Activated CD8-positive, alpha-beta memory T cell treated with anti-CD3 and anti-CD28 coated beads, Interleukin-2, amount 50 U/mL, for 4 hours (primary cell): ENCODE measurements at regions not wholly inside any gene's neighbourhood (a gene's known extent, or its start where the extent isn't known, plus 50 kb on each side); places are given as distances from the start of the nearest gene placed in this dataset.

Experiments used
- DNase-seq: peaks from one replicate; pipeline ENCODE4 v3.0.0-alpha.2; 2020

DNA sequence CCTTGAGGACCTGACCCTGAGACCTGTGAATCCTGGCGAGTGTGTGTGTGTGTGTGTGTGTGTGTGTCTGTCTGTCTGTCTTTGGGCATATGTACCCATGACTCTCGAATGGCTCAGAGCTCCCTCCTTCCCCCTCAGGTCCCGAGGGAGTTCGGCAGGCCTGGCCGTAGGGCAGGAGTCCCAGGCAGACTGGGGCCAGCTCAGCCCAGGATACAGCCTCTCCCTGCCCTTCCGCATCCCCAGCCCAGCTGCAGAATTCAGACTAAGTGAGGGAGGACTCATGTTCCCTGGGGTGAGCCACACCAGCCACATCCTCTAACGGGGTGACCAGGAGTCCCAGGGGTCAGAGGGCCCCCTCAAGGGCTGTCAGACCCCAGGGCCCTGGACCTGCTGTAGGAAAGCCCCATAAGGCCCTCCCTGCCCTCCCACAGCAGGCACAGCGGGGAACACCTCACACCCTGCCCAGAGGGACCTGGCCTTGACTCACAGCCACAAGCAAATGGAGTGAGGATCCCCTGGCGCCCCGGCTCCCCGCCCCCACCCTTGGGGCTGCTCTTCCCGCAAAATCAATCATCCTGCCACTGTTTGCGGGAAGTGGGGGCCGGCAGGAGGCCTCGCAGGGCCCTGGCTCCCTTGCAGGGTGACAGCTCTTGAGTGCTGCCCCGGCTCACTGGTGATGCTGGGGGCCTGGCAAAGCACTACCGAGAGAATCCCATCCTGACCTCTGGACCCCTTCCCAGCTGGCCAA lies 101.7 kb upstream of the CASZ1 start:
- DNase-seq: no peak

DNA sequence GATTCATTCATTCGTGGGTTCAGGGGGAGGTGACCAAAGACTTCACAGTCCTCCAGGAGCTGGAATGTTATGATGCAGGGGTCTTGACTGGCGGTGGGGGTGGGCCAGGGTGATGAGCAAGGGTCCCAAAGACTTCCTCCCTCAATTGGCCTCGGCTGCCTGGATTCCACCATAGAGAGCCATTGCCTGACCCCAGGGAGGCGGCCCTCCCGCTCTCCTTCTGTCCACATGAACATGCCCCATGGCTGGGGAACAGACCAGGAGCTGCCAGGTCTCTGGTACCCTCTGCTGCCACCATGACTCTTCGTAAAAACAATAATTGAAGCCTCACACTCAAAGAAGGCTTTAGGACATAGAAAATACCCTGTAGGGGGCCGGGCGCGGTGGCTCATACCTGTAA lies 102.5 kb upstream of the CASZ1 start:
- no peak for DNase-seq

DNA sequence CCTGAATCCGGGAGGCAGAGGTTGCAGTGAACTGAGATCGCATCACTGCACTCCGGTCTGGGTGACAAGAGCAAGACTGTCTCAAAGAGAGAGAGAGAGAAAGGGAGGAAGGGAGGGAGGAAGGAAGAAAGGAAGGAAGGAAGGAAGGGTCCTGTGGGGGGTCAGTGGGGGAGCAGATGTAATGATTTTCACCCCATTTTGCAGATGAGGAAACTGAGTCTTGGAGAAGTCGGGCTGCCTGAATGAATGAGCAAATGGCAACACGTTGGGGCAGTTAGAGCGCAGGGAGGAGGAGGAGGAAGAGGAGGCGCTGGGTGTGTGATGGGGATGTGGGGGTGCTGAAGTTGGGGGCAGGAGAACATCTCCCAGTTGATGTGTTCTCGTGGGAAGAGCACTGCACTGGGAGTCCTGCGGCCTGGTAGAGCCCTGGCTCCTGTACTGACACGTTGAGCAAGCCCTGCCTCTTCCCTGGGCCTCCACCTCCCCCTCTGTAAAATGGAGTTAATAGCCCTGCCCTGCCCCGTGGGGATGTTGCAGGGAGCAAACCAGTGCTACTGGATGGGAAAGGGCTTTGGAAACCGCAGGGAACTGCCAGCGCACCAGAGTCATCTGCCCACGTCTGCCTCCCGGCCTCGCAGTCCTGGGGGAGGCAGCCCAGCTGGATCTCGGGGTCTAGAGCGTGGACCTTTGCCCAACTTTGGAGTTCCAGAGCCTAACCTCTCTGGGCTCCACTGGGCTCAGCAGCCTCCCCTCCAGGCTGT lies 103.2 kb upstream of the CASZ1 start:
- no peak for DNase-seq

GRCh38 chr1:10900251-10900651 lies 103.8 kb upstream of the CASZ1 start:
- no peak for DNase-seq

DNA sequence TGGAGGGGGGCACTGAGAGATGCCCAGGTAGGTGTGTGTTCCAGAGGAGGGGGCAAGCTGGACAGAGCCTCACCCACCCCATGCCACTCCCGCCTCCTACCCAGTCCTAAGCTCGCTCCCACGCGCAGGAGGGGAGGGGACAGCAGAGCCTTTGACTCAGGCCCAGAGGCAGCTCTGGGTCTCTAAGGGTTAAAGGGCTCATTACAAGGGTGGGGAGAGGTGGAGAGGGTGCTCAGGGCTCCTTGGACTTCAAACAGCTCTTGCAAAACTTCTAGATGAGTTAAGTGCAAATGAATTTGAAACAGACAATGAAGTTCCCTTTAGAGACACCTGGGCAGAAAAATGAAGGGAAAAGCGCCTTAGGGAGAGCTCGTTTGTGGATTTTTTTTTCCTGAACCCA lies 104.2 kb upstream of the CASZ1 start:
- no peak for DNase-seq

- no peak for DNase-seq
Measured at GRCh38 chr1:10901091-10901890, 104.8 kb upstream of the CASZ1 start.

DNA sequence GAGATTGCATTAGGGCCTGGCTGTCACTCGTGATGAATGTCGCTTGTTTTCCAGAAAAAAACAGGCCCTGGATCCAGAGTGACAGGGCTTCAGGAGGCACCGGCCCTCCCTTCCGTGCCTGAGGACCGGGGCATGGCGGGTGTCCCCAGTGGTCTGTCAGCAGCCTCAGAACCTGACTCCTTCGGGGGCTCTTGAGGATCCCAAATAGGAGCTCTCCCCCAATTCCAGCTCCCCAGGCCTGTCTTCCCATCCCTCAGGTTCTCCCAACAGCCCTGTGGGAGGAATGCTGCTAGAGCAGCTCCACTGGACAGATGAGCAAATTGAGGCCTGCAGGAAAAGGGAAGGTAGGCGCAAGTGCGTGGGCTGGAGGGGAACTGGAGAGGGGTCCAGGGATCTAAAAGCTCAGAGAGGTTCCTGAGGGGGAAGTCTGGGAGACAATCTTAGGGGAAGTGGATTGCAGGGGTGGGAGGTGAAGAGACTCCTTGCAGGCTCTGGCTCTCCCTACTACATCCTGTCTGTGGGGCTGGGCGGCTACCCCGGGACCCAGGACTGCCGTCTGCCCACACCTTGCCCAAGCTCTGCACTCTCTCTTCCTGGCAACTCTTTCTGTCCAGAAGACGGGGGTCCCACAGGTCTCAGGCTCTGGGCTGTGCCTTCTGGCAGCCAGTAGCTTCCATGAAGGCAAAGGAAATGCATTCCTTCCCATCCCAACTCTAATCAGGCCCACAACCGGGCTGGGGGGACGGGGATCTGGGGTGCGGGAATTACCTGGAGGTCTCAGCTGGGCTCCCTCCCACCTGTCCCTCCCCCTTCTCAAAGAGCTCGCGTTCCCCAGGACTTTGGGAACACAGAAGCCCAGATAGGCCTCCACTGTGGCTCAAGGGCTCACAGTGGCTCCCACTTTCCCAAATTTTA lies 105.7 kb upstream of the CASZ1 start:
- no peak for DNase-seq

- DNase-seq: no peak
Measured at GRCh38 chr1:10903421-10903820, 107.0 kb upstream of the CASZ1 start.

GRCh38 chr1:10903821-10904220 lies 107.4 kb upstream of the CASZ1 start:
- no peak for DNase-seq

- DNase-seq: no peak
Measured at GRCh38 chr1:10904396-10905358, 107.8 kb upstream of the TARDBP start.

DNA sequence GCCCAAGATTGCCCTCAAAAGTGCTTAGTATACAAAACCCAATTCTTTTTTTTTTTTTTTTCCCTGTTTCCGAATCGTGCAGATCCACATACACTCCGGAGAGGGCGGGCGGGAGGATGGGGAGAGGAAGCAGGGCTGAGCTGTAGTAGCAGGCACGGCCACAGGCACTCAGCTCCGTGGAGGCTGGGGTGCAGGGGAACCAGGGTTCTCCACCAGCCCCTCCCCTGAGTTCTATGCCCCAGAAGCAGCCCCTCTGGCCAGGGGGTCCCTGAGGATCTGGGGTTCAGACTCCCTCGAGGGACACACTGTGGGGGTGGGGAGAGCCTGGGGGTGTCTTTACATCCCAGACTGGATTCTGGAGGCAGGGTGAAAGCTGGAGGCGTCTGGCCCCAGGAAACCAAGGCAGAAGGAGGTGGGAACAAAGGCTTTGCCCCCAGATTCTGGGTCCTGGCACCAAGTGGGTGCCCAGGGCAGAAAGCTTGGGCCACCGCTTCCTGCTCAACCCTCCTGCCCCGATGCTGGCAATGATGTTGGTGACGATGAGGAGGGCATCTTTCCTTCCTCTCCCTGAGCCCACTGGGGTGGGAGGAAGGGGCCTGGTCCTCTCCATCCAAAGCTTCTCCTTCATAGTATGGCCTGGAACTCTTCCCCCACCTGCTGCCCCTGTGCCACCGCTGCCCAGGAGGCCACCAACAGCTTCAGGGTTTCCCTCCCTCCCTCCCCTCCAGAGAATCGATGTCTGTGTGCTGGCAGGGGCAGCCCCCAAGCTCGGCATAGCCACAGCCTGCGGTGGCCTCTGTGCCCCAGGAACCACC lies 106.4 kb upstream of the TARDBP start:
- no peak for DNase-seq

DNA sequence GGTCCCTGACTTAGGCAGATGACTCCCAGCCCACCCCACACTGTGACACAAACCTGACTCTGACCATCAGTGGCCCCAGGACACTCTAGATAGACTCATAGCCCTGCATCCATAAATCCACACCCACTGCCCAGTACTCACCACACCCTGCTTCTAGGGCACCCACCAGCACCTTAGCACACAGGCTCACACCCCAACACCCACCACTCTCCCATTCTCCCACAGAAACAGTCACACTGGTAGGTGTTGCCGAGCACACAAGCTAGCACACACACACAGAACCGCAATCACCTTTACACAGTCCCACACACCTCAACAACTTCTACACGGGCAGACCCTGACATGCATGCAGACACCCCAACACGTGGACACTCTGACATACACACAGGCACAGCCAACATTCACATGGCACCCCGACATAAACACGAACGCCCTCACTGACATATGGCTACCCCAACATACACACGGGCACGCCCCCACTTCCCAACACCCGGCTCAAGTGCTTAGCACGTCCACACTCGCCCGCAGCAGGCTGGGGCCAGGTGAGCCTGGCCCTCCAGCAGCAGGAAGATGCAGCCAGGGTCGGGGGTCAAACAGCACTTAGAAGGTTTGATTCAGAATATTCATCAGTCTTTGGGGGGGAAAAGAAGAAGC lies 105.5 kb upstream of the TARDBP start:
- DNase-seq: no peak

DNA sequence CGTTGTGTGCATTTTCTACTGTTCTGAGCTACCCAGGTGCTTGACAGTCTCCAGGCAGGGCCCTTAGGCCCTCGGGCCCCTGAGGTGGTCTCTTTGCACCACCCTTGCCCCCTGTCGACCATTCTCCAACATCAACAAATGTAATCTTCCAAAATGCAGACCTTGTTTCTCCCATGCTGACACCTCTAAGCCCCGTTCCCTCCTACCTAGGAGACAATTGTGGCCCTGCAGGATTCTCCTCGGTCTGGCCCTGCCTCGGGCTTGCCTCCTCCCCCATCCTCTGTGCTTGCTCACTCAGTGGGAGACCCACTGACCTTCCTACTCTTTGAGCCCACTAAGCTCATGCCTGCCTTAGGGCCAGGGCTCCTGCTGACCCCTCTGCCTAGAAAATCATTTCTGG lies 104.2 kb upstream of the TARDBP start:
- DNase-seq: no peak

DNA sequence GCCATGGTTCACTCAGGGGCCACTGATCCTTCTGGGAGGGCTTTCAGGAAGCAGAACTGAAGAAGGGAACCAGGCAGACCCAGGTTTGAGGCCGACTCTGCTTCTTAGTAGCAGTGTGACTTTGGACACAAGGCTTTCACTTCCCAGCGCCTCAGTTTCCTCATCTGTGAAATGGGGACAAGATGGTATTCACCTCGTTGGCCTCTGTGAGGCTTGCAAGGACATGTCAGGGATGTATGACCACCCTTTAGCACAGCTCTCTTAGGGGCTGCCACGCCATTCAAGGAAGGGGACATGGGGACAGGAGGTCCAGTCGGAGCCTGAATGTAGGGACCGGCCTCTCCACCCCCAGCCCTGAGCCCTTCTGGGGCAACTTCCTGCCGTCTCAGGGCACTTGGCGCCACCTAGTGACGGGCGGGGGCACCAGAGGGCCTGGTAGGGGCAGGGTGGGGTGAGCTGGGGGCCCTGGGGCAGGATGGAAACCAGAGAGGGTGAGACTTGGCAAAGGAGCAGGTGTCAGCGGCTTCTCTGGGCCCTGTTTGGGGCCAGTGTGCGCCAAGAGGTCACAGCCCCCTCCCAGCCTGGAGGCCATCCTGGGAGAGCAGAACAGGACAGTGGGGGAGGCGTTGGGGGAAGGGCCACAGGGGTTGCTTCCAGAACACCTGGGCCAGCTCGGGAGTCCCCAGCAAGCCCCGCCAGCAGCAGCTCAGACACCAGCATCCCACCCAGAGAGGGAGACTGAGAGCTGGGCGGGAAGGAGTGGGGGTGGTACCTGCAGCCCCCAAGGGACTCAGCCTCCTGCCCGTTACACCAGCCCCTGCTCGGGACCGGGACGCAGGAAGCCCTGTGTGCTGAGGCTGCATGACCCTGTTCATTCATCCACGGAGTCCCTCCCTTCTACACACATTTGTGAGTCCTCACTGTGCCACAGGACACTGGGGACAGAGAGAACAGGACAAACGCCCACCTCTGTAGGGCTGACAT lies 102.5 kb upstream of the TARDBP start:
- DNase-seq: peak; percentile 78

DNA sequence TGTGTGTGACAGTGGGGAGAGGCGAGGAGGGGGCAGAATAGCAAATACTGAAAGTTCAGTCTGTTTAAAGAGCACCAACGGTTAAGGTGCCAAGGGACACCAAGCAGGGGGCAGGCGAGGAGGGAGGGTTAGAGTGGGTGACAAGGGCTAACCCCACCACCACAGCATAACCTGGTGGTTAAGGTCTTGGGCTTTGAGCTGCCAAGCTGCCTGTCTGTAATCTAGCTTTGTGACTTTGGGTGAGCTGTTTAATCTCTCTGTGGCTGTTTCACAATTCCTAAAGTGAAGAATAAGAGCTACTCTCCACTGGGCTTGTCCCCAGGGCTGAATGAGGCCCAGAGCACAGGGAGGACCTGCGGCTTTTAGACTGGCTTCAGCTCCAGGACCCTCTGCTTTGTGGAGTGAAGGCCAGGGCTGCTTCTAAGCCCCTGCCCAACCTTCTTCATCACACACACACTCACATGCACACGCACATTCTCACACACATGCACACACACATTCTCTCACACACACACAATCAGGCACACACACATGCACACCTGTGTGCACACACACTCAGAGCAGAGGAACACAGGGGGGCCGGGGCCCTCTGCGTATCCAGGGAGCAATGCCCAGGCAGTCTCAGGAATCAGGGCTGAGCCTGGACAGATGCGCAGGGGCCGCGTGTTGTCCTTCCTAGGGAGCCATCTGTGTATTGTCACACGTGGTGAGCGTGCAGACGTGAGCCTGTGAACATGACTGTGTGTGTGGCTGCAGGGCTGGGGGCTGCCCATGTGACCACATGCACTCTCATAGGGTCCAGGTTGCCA lies 101.6 kb upstream of the TARDBP start:
- no peak for DNase-seq

GRCh38 chr1:10911490-10912166 lies 100.8 kb upstream of the TARDBP start:
- no peak for DNase-seq

DNA sequence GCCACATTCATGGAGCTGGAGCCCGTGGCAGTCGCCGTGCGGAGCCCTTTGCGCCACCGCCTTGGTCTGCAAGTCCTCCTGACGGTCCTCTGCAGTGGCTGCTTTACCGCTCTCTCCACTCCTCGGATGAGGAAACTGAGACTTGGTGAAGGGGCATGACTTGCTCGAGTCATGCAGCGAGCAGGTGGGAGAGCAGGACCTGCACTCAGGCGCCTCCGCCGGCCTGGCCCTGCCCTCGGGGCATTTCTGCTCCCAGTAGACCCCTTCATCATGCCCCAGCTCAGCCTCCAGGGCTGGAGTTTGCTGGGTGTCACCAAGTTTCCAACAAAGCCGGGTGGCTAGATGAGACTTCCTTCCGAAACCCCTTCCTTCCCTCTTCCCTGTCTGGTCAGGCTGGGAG lies 100.0 kb upstream of the TARDBP start:
- DNase-seq: no peak
